HFFc6 (cell line): ENCODE measurements at regions not wholly inside any gene's neighbourhood (a gene's known extent, or its start where the extent isn't known, plus 50 kb on each side); places are given as distances from the start of the nearest gene placed in this dataset.

Experiments
- DNase-seq: peaks from one replicate; pipeline ENCODE4 v3.0.0-alpha.2; 2018
- H3K27ac Mint-ChIP-seq: 2 replicates; pipeline ENCODE4 v1.8.0; 2020; ENCODE audit warnings: mild to moderate bottlenecking, mixed read lengths
- H3K27me3 Mint-ChIP-seq: 2 replicates; pipeline ENCODE4 v1.8.0; 2021; ENCODE audit warnings: mild to moderate bottlenecking, moderate library complexity, mixed read lengths; ENCODE audit not compliant: insufficient read depth
- H3K36me3 Mint-ChIP-seq: 2 replicates; pipeline ENCODE4 v1.8.0; 2021; ENCODE audit warnings: low read depth, mixed read lengths
- H3K4me1 Mint-ChIP-seq: 2 replicates; pipeline ENCODE4 v1.8.0; 2020; ENCODE audit warnings: low read depth, mixed read lengths
- H3K4me3 Mint-ChIP-seq: 2 replicates; pipeline ENCODE4 v1.8.0; 2020; ENCODE audit warnings: mild to moderate bottlenecking, moderate library complexity, mixed read lengths
- H3K9me3 Mint-ChIP-seq: 2 replicates; pipeline ENCODE4 v1.8.0; 2020; ENCODE audit warnings: mild to moderate bottlenecking, mixed read lengths
- TF ChIP-seq, protein P1 (sequence below): fragments of 200-600 bp; sonication (generic); IDR thresholded peaks from 2 replicates; pipeline ENCODE4 v1.5.0; 2021; ENCODE audit warnings: antibody characterized with exemption, mild to moderate bottlenecking

DNA sequence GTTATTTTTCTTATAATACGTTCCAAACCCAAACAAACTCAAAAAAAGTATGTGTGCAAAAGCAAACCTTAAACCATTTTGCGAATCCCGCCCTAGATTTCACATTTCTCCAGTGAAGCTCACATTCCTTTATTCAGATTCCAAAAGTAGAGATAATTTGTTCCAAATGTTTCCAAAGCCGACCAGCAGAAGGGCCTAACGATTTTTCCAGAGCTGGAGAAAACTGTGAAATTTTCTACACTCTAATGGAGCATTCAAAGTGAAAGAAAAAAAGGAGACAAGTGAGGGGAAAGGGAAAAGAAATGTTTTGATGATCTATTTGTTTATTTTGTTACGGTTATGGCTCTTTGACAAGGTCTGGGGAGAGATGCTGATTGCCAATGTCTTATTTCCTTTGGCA lies 286.5 kb upstream of the SLC14A2 start:
- Mint-ChIP-seq H3K27ac (no peak overlapping the region), H3K27me3 (peaks cover 3% of the 10 kb centered on the region; the same call in 1 of the 2 replicates), H3K9me3 (no peaks in the 10 kb centered on the region), H3K4me1 (no peaks in the 10 kb centered on the region), H3K4me3 (no peak overlapping the region), H3K36me3 (no peaks in the 10 kb centered on the region)
- TF ChIP-seq, protein P1, sequence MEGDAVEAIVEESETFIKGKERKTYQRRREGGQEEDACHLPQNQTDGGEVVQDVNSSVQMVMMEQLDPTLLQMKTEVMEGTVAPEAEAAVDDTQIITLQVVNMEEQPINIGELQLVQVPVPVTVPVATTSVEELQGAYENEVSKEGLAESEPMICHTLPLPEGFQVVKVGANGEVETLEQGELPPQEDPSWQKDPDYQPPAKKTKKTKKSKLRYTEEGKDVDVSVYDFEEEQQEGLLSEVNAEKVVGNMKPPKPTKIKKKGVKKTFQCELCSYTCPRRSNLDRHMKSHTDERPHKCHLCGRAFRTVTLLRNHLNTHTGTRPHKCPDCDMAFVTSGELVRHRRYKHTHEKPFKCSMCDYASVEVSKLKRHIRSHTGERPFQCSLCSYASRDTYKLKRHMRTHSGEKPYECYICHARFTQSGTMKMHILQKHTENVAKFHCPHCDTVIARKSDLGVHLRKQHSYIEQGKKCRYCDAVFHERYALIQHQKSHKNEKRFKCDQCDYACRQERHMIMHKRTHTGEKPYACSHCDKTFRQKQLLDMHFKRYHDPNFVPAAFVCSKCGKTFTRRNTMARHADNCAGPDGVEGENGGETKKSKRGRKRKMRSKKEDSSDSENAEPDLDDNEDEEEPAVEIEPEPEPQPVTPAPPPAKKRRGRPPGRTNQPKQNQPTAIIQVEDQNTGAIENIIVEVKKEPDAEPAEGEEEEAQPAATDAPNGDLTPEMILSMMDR, result no peak
- DNase-seq, result no peak

DNA sequence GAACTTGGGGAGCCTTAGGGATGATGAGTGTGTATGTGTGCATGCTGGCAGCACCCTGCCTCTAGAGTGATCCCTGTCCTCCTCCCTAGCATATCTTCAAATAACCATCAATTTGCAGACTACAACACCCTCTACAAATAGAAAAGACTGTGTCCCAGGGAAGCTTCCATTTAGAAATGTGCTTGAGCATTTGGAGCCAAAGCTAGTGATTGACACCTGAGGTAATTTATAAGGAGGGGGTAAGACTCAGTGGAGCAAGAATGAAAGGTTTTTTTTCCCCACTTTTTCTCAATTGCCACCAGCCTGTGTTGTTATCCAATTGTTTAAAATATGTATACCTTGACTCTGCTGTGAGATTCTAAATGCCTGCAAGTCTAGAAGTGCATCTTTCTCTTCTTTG lies 286.0 kb upstream of the SLC14A2 start:
- no peaks in the 10 kb centered on the region for H3K36me3 Mint-ChIP-seq
- H3K4me3 Mint-ChIP-seq, result no peak overlapping the region
- TF ChIP-seq, protein P1, result no peak
- H3K27ac Mint-ChIP-seq, result no peak overlapping the region
- DNase-seq, result no peak
- no peaks in the 10 kb centered on the region for H3K9me3 Mint-ChIP-seq
- peaks cover 3% of the 10 kb centered on the region; the same call in 1 of the 2 replicates for H3K27me3 Mint-ChIP-seq
- no peaks in the 10 kb centered on the region for H3K4me1 Mint-ChIP-seq

DNA sequence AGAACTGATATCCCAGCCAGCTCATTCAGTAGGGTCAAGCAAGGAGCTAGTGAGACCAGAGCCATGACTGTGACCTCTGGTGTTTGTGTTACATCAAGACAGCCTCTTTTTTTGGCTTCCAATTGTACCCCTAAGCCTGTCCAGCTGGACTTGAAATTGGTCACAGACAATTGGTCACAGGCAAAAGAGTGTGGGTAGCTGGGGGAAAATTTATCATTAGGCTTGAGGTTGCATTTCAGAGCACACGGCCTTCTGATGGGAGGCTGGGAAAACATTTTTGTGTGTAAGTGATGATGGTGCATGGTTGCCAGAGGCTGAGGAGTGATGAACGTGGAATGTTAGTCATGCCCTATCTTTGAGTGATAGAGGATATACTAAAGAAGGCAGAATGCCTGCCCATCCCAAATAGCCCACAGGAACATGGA lies 285.1 kb upstream of the SLC14A2 start:
- no peak overlapping the region for H3K27ac Mint-ChIP-seq
- DNase-seq, result no peak
- no peak overlapping the region for H3K4me3 Mint-ChIP-seq
- no peaks in the 10 kb centered on the region for H3K36me3 Mint-ChIP-seq
- H3K4me1 Mint-ChIP-seq, result no peaks in the 10 kb centered on the region
- TF ChIP-seq, protein P1, result no peak
- no peaks in the 10 kb centered on the region for H3K9me3 Mint-ChIP-seq
- peaks cover 3% of the 10 kb centered on the region; the same call in 1 of the 2 replicates for H3K27me3 Mint-ChIP-seq

DNA sequence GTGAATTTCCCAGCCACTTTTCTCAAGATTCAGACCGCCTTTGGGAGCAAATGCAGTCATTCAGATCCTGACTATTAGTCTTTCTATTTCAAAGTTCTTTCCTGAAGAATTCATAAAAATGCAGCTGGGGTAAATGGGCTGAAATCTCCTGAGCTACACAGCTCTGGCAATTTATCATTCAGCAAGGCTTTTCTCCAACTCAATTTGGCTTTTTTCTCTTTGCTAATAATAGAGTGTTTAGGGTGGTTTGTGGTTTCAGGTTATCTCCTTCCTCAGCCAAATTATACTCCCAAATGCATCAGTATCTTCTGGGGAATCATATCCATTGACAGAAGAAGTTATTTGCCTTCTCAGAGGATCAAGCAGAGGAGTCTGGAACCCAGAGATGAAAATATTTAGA lies 282.4 kb upstream of the SLC14A2 start:
- TF ChIP-seq, protein P1, result no peak
- Mint-ChIP-seq H3K36me3 (no peaks in the 10 kb centered on the region), H3K27me3 (no peaks in the 10 kb centered on the region; the same call in 1 of the 2 replicates), H3K4me1 (no peaks in the 10 kb centered on the region), H3K9me3 (no peaks in the 10 kb centered on the region), H3K4me3 (no peak overlapping the region), H3K27ac (no peak overlapping the region)
- no peak for DNase-seq

DNA sequence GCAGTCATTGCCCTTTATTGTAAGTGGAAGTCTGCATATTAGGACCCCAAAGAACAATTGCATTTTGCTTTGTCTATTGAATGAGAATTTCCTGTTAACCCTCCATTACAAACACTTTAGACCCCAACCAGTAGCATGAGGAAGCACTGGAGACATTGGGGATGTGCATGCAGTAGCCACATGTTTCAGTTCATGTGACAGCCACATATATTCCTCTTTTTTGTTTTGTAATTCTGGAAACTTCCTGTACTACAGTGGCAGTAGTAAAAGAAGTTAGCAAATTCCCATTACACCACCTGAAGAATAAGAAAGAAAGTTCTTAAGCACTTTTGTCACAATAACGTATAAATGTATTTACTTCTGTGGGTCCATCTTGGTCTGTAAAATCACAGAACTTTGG lies 281.1 kb upstream of the SLC14A2 start:
- no peak for DNase-seq
- no peaks in the 10 kb centered on the region for H3K9me3 Mint-ChIP-seq
- H3K36me3 Mint-ChIP-seq, result no peaks in the 10 kb centered on the region
- TF ChIP-seq, protein P1, result no peak
- H3K4me3 Mint-ChIP-seq, result no peak overlapping the region
- H3K27ac Mint-ChIP-seq, result no peak overlapping the region
- no peaks in the 10 kb centered on the region for H3K4me1 Mint-ChIP-seq
- H3K27me3 Mint-ChIP-seq, result no peaks in the 10 kb centered on the region; the same call in 1 of the 2 replicates
